ENCODE measurements at regions not wholly inside any gene's neighbourhood (a gene's known extent, or its start where the extent isn't known, plus 50 kb on each side); places are given as distances from the start of the nearest gene placed in this dataset.

- no peaks in the 10 kb centered on the region for H3K36me3 ChIP-seq (ENCODE audit: control insufficient read depth, insufficient read depth, low read length)
- H3K4me1 ChIP-seq (ENCODE audit: control insufficient read depth, insufficient read depth, low read length) = no peaks in the 10 kb centered on the region
- H3K4me3 ChIP-seq (ENCODE audit: low read depth, low read length) = no peak overlapping the region
- 100% methylated on average over 6 of the region's 11 CpGs for WGBS (ENCODE audit: insufficient coverage)
- no peak for DNase-seq (ENCODE audit: low read depth in 4 of 6, low spot score in 6 of 6)
- H3K27ac ChIP-seq (ENCODE audit: low read depth, low read length) = no peak overlapping the region
- no peaks in the 10 kb centered on the region for H3K27me3 ChIP-seq (ENCODE audit: control insufficient read depth, insufficient read depth, low read length)
- H3K9me3 ChIP-seq (ENCODE audit: control insufficient read depth, insufficient read depth, low read length) = no peaks in the 10 kb centered on the region
Measured at GRCh38 chr2:64819774-64820688, 166.3 kb upstream of the SERTAD2 start.

DNA sequence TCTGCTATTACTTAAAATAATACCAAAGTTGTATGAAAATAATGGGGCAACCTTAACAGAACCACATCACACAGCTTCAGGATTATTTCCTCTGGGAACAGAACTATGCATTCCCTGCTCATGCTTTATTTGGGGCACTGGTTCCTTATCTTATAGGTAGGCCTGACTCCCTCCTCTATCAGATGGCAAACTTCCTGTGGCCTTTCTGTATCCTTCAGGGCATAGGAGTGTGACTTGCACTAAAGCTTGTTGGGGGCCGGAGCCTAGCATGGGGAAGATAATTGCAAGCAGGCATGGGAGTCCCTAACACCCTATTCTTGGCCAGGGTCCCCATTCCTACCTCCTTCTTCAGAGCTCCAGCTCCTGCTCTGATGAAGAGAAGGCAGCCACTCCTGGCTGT, 167.2 kb upstream of the SERTAD2 start:
- DNase-seq (ENCODE audit: low read depth in 4 of 6, low spot score in 6 of 6) = no peak
- H3K27me3 ChIP-seq (ENCODE audit: control insufficient read depth, insufficient read depth, low read length) = no peaks in the 10 kb centered on the region
- WGBS (ENCODE audit: insufficient coverage) = no CpG with 5 or more reads among the region's 1 CpG
- H3K4me1 ChIP-seq (ENCODE audit: control insufficient read depth, insufficient read depth, low read length) = no peaks in the 10 kb centered on the region
- H3K36me3 ChIP-seq (ENCODE audit: control insufficient read depth, insufficient read depth, low read length) = no peaks in the 10 kb centered on the region
- H3K9me3 ChIP-seq (ENCODE audit: control insufficient read depth, insufficient read depth, low read length) = no peaks in the 10 kb centered on the region
- no peak overlapping the region for H3K4me3 ChIP-seq (ENCODE audit: low read depth, low read length)
- H3K27ac ChIP-seq (ENCODE audit: low read depth, low read length) = no peak overlapping the region

DNA sequence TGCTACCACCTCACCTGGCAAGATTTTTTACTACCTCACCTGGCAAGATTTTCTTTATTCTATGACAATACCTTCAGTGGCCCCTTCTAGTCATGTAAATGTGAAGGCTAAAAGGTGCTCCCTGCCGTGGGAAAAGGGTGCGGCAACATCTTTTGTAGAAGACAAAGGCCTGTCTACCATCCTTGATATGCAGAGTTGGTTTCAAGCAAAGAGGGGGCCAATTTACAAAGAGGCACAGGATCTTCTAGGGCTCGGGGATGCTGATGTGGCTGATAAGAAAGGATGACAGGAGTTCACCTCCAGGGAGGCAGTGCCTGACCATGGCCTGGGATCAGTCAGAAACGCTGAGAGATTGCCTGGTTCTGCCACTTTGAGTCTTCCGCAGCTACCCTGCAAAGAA, 165.4 kb upstream of the SLC1A4 start:
- Histone ChIP-seq H3K4me1 (ENCODE audit: control insufficient read depth, insufficient read depth, low read length) (no peaks in the 10 kb centered on the region), H3K36me3 (ENCODE audit: control insufficient read depth, insufficient read depth, low read length) (no peaks in the 10 kb centered on the region), H3K9me3 (ENCODE audit: control insufficient read depth, insufficient read depth, low read length) (no peaks in the 10 kb centered on the region), H3K27ac (ENCODE audit: low read depth, low read length) (no peak overlapping the region), H3K27me3 (ENCODE audit: control insufficient read depth, insufficient read depth, low read length) (no peaks in the 10 kb centered on the region), H3K4me3 (ENCODE audit: low read depth, low read length) (no peak overlapping the region)
- 48% methylated on average over 5 of the region's 5 CpGs for WGBS (ENCODE audit: insufficient coverage)
- DNase-seq (ENCODE audit: low read depth in 4 of 6, low spot score in 6 of 6) = no peak

DNA sequence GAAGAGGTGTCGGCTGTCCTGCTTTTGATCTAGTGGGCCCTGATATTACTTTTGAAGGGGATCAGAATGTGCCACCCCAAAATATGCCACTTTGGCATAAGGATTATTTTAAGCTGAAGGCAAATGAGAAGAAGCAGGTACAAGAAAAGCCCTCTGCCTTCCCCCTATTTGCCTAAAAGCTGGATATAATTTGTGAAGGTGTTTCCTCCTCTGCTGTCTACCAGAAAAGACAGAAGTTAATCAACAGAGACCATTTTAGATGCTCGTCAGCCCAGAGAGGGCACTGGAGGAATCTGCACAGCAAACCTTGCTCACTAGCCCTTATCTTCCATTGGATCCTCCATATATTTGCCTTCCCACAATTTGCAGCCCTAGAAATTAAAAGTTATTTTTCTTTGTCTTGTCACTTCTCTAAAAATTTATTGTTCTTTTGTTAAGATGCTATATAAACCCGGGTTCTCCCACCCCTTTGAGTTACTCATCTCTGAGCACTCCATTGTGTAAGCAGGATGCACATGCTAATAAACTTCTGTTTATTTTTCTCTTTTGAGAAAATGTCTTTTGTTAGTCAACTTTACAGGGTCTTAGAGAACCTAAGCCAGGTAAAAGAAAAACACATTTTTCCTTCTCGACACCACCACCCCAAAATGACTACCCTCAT, 163.2 kb upstream of the SLC1A4 start:
- Histone ChIP-seq H3K36me3 (ENCODE audit: control insufficient read depth, insufficient read depth, low read length) (no peaks in the 10 kb centered on the region), H3K9me3 (ENCODE audit: control insufficient read depth, insufficient read depth, low read length) (no peaks in the 10 kb centered on the region), H3K27me3 (ENCODE audit: control insufficient read depth, insufficient read depth, low read length) (no peaks in the 10 kb centered on the region), H3K4me3 (ENCODE audit: low read depth, low read length) (no peak overlapping the region), H3K27ac (ENCODE audit: low read depth, low read length) (no peak overlapping the region), H3K4me1 (ENCODE audit: control insufficient read depth, insufficient read depth, low read length) (no peaks in the 10 kb centered on the region)
- DNase-seq (ENCODE audit: low read depth in 4 of 6, low spot score in 6 of 6) = no peak
- no CpG with 5 or more reads among the region's 4 CpGs for WGBS (ENCODE audit: insufficient coverage)

GRCh38 chr2:64826703-64827102, 162.5 kb upstream of the SLC1A4 start:
- Histone ChIP-seq H3K36me3 (ENCODE audit: control insufficient read depth, insufficient read depth, low read length) (no peaks in the 10 kb centered on the region), H3K4me1 (ENCODE audit: control insufficient read depth, insufficient read depth, low read length) (peaks cover 6% of the 10 kb centered on the region), H3K27ac (ENCODE audit: low read depth, low read length) (no peak overlapping the region), H3K9me3 (ENCODE audit: control insufficient read depth, insufficient read depth, low read length) (no peaks in the 10 kb centered on the region), H3K4me3 (ENCODE audit: low read depth, low read length) (no peak overlapping the region), H3K27me3 (ENCODE audit: control insufficient read depth, insufficient read depth, low read length) (no peaks in the 10 kb centered on the region)
- WGBS (ENCODE audit: insufficient coverage) = no CpG with 5 or more reads among the region's 2 CpGs
- no peak for DNase-seq (ENCODE audit: low read depth in 4 of 6, low spot score in 6 of 6)

GRCh38 chr2:64828261-64828660, 160.9 kb upstream of the SLC1A4 start:
- Histone ChIP-seq H3K9me3 (ENCODE audit: control insufficient read depth, insufficient read depth, low read length) (no peaks in the 10 kb centered on the region), H3K4me3 (ENCODE audit: low read depth, low read length) (no peak overlapping the region), H3K27ac (ENCODE audit: low read depth, low read length) (no peak overlapping the region), H3K27me3 (ENCODE audit: control insufficient read depth, insufficient read depth, low read length) (no peaks in the 10 kb centered on the region), H3K4me1 (ENCODE audit: control insufficient read depth, insufficient read depth, low read length) (peaks cover 6% of the 10 kb centered on the region), H3K36me3 (ENCODE audit: control insufficient read depth, insufficient read depth, low read length) (no peaks in the 10 kb centered on the region)
- 100% methylated on average over 1 of the region's 1 CpG for WGBS (ENCODE audit: insufficient coverage)
- no peak for DNase-seq (ENCODE audit: low read depth in 4 of 6, low spot score in 6 of 6)

DNA sequence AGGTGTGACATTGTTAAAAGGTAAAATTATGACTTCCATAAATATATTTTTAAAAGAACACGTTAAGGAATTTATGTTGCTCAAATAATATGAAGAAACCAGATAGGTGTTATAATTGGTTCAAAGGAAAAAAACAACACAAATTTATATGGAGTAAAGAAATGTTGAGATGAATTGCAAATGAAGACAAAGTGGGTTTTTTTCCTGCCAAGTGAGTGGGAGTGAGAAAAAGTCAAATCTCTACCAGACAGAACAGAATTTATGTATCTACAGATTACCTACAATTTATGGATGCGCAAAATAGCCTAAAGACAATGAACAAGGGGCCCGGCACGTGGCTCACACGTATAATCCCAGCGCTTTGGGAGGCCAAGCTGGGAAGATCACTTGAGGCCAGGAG, 159.7 kb upstream of the SLC1A4 start:
- H3K4me3 ChIP-seq (ENCODE audit: low read depth, low read length) = no peak overlapping the region
- WGBS (ENCODE audit: insufficient coverage) = 97% methylated on average over 5 of the region's 6 CpGs
- DNase-seq (ENCODE audit: low read depth in 4 of 6, low spot score in 6 of 6) = peak in 1 of 6 donors; percentile 14

GRCh38 chr2:64831134-64831976, 157.8 kb upstream of the SLC1A4 start:
- H3K27me3 ChIP-seq (ENCODE audit: control insufficient read depth, insufficient read depth, low read length) = no peaks in the 10 kb centered on the region
- H3K27ac ChIP-seq (ENCODE audit: low read depth, low read length) = no peak overlapping the region
- no peaks in the 10 kb centered on the region for H3K9me3 ChIP-seq (ENCODE audit: control insufficient read depth, insufficient read depth, low read length)
- H3K36me3 ChIP-seq (ENCODE audit: control insufficient read depth, insufficient read depth, low read length) = no peaks in the 10 kb centered on the region
- H3K4me3 ChIP-seq (ENCODE audit: low read depth, low read length) = no peak overlapping the region
- 78% methylated on average over 14 of the region's 20 CpGs for WGBS (ENCODE audit: insufficient coverage)
- peaks cover 6% of the 10 kb centered on the region for H3K4me1 ChIP-seq (ENCODE audit: control insufficient read depth, insufficient read depth, low read length)
- DNase-seq (ENCODE audit: low read depth in 4 of 6, low spot score in 6 of 6) = peak in 3 of 6 donors; percentile 6 to 47 (median 14)

More for the DNA sequence above, 159.7 kb upstream of the SLC1A4 start:
- H3K4me1 ChIP-seq (ENCODE audit: control insufficient read depth, insufficient read depth, low read length) = peaks cover 6% of the 10 kb centered on the region
- no peak overlapping the region for H3K27ac ChIP-seq (ENCODE audit: low read depth, low read length)
- H3K27me3 ChIP-seq (ENCODE audit: control insufficient read depth, insufficient read depth, low read length) = no peaks in the 10 kb centered on the region
- H3K36me3 ChIP-seq (ENCODE audit: control insufficient read depth, insufficient read depth, low read length) = no peaks in the 10 kb centered on the region
- no peaks in the 10 kb centered on the region for H3K9me3 ChIP-seq (ENCODE audit: control insufficient read depth, insufficient read depth, low read length)

GRCh38 chr2:64831977-64832328, 157.2 kb upstream of the SLC1A4 start:
- Histone ChIP-seq H3K9me3 (ENCODE audit: control insufficient read depth, insufficient read depth, low read length) (no peaks in the 10 kb centered on the region), H3K36me3 (ENCODE audit: control insufficient read depth, insufficient read depth, low read length) (no peaks in the 10 kb centered on the region), H3K4me1 (ENCODE audit: control insufficient read depth, insufficient read depth, low read length) (peaks cover 6% of the 10 kb centered on the region), H3K27me3 (ENCODE audit: control insufficient read depth, insufficient read depth, low read length) (no peaks in the 10 kb centered on the region), H3K4me3 (ENCODE audit: low read depth, low read length) (no peak overlapping the region), H3K27ac (ENCODE audit: low read depth, low read length) (no peak overlapping the region)
- DNase-seq (ENCODE audit: low read depth in 4 of 6, low spot score in 6 of 6) = no peak
- WGBS (ENCODE audit: insufficient coverage) = no CpG with 5 or more reads among the region's 6 CpGs
